ENCODE measurements at regions not wholly inside any gene's neighbourhood (a gene's known extent, or its start where the extent isn't known, plus 50 kb on each side); places are given as distances from the start of the nearest gene placed in this dataset.

DNA sequence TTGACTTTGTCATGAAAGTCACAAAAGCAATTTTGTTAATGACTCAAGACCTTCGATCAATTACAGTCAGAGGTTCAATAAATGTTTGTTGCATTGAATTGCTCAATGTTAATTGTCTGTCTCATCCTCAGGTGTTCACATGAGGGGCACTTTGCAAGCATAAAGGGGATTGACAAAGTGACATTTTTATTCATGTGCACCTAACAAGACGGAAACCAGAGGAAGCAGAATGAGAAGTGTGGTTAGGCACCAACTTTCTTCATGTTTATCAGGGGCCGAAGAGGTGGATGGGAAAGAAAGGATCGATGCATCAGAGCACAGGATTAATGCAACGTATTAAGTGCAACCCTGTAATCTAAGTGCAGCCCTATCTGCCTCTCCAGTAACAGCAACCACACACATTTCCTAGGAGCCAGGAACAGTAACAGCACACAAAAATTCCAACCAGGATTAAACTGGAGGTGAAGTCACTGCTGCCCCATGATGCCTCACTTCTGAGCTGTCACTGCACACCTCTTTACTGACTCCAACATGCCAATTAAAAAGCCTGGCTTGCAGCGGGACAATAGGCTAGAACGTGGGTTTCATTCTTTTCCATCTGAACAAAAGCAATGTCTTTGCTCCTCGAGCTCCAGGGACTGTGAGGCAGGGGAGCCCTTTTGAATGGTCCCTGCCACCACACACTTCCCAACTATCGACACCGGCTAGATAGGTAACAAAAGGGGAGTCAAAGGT is 262.7 kb downstream of the CD83 start:
- POLR2A ChIA-PET: no interaction called here
- Histone ChIP-seq H3K4me1 (ENCODE audit: control insufficient read depth, insufficient read depth, low read length) (0 out of 2 replicates have a peak, but pooled peaks cover 3% of the 10 kb centered on the region), H3K27ac (ENCODE audit: extremely low read depth, low read depth, low read length) (no peak overlapping the region), H3K36me3 (ENCODE audit: control insufficient read depth in 2 of 2, insufficient read depth in 1 of 2, low read length in 2 of 2) (no peaks in the 10 kb centered on the region), H3K9me3 (ENCODE audit: control insufficient read depth, insufficient read depth, low read depth, low read length) (no peaks in the 10 kb centered on the region), H3K4me3 (ENCODE audit: low read depth, low read length) (no peak overlapping the region)
- CTCF ChIA-PET: no interaction called here
- TF ChIP-seq ZNF302 (tag by site-specific recombination; IDR thresholded peaks at IDR 0.05; ENCODE audit: low read depth) (no peak), ZNF449 (tag by site-specific recombination; IDR thresholded peaks at IDR 0.05) (no peak), ZBTB6 (tag by site-specific recombination; IDR thresholded peaks at IDR 0.05) (no peak), ZNF623 (tag by site-specific recombination; IDR thresholded peaks at IDR 0.05) (no peak), PRDM1 (tag by site-specific recombination; IDR thresholded peaks at IDR 0.05) (no peak), ZNF514 (tag by site-specific recombination; IDR thresholded peaks at IDR 0.05) (no peak), ZNF114 (tag by site-specific recombination; IDR thresholded peaks at IDR 0.05) (no peak), ZNF19 (tag by site-specific recombination; IDR thresholded peaks at IDR 0.05; ENCODE audit: low read depth) (no peak), ZNF776 (tag by site-specific recombination; IDR thresholded peaks at IDR 0.05; ENCODE audit: borderline replicate concordance) (no peak), ZNF626 (tag by site-specific recombination; IDR thresholded peaks at IDR 0.05) (no peak), ZNF366 (tag by site-specific recombination; conservative IDR thresholded peaks at IDR 0.05) (no peak), ZNF133 (tag by site-specific recombination; IDR thresholded peaks at IDR 0.05) (no peak), ZSCAN30 (tag by site-specific recombination; IDR thresholded peaks at IDR 0.05) (no peak), GFI1B (tag by site-specific recombination; IDR thresholded peaks at IDR 0.05) (no peak), BCL11A (tag by site-specific recombination; IDR thresholded peaks at IDR 0.05; ENCODE audit: low read depth) (no peak), KLF1 (tag by site-specific recombination; IDR thresholded peaks at IDR 0.05) (no peak), ZNF561 (tag by site-specific recombination; IDR thresholded peaks at IDR 0.05; ENCODE audit: borderline replicate concordance) (no peak), ZFP37 (tag by site-specific recombination; IDR thresholded peaks at IDR 0.05) (no peak)
- TF ChIP-seq, protein P1, sequence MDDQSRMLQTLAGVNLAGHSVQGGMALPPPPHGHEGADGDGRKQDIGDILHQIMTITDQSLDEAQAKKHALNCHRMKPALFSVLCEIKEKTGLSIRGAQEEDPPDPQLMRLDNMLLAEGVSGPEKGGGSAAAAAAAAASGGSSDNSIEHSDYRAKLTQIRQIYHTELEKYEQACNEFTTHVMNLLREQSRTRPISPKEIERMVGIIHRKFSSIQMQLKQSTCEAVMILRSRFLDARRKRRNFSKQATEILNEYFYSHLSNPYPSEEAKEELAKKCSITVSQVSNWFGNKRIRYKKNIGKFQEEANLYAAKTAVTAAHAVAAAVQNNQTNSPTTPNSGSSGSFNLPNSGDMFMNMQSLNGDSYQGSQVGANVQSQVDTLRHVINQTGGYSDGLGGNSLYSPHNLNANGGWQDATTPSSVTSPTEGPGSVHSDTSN (CRISPR knock-in tag; IDR thresholded peaks at IDR 0.05): no peak

- H3K4me1 ChIP-seq (ENCODE audit: control insufficient read depth, insufficient read depth, low read length): 0 out of 2 replicates have a peak, but pooled peaks cover 3% of the 10 kb centered on the region
- no peak overlapping the region for H3K27ac ChIP-seq (ENCODE audit: extremely low read depth, low read depth, low read length)
- no peaks in the 10 kb centered on the region for H3K9me3 ChIP-seq (ENCODE audit: control insufficient read depth, insufficient read depth, low read depth, low read length)
- POLR2A ChIA-PET: no interaction called here
- no peaks in the 10 kb centered on the region for H3K36me3 ChIP-seq (ENCODE audit: control insufficient read depth in 2 of 2, insufficient read depth in 1 of 2, low read length in 2 of 2)
- H3K4me3 ChIP-seq (ENCODE audit: low read depth, low read length): no peak overlapping the region
- no peak for TF ChIP-seq ZNF677 (tag by site-specific recombination; IDR thresholded peaks at IDR 0.05)
- no peak for TF ChIP-seq ZNF157 (tag by site-specific recombination; IDR thresholded peaks at IDR 0.05)
- CTCF ChIA-PET: no interaction called here
Measured at GRCh38 chr6:14380901-14381828, 263.6 kb downstream of the CD83 start.
